GM12864 (cell line): ENCODE measurements at regions not wholly inside any gene's neighbourhood (a gene's known extent, or its start where the extent isn't known, plus 50 kb on each side); places are given as distances from the start of the nearest gene placed in this dataset.

Source experiments
- DNase-seq: peaks from one replicate; pipeline ENCODE4 v3.0.0-alpha.2; 2011; ENCODE audit warnings: low read depth
- H3K4me3 ChIP-seq: 2 replicates; pipeline ENCODE4 v1.5.1; 2011; ENCODE audit warnings: mild to moderate bottlenecking, low read depth, low read length, control low read depth
- CTCF ChIP-seq: IDR thresholded peaks from 2 replicates; pipeline ENCODE4 v1.5.1; 2011; ENCODE audit warnings: low read depth, mild to moderate bottlenecking, moderate library complexity, low read length, control low read depth, inconsistent platforms; ENCODE audit errors: missing control alignments

GRCh38 chr6:141666187-141666586 lies 466.5 kb upstream of the GJE1 start:
- no peak for DNase-seq
- no peak for TF ChIP-seq CTCF
- H3K4me3 ChIP-seq, result no peak overlapping the region

GRCh38 chr6:141664744-141665143 lies 468.0 kb upstream of the GJE1 start:
- no peak for TF ChIP-seq CTCF
- H3K4me3 ChIP-seq, result no peak overlapping the region
- DNase-seq, result no peak

- TF ChIP-seq CTCF, result no peak
- DNase-seq, result no peak
Observed at GRCh38 chr6:141659582-141659981, 473.1 kb upstream of the GJE1 start.

GRCh38 chr6:141658696-141659095 lies 474.0 kb upstream of the GJE1 start:
- DNase-seq, result no peak
- no peak overlapping the region for H3K4me3 ChIP-seq
- no peak for TF ChIP-seq CTCF

More at GRCh38 chr6:141659582-141659981, 473.1 kb upstream of the GJE1 start:
- H3K4me3 ChIP-seq, result no peak overlapping the region

- H3K4me3 ChIP-seq, result no peak overlapping the region
- TF ChIP-seq CTCF, result no peak
- DNase-seq, result no peak
Observed at GRCh38 chr6:141657812-141658211, 474.9 kb upstream of the GJE1 start.

GRCh38 chr6:141653590-141653989 lies 479.1 kb upstream of the GJE1 start:
- DNase-seq, result no peak
- TF ChIP-seq CTCF, result no peak
- H3K4me3 ChIP-seq, result no peak overlapping the region

- no peak for DNase-seq
- H3K4me3 ChIP-seq, result no peak overlapping the region
- no peak for TF ChIP-seq CTCF
Observed at GRCh38 chr6:141641951-141642350, 490.8 kb upstream of the GJE1 start.
